ENCODE measurements at regions not wholly inside any gene's neighbourhood (a gene's known extent, or its start where the extent isn't known, plus 50 kb on each side); places are given as distances from the start of the nearest gene placed in this dataset.

GRCh38 chr5:103780794-103781193, 218.2 kb upstream of the NUDT12 start:
- H3K4me3 ChIP-seq (ENCODE audit: low read depth, low read length), result no peak overlapping the region
- TF ChIP-seq CTCF (IDR thresholded peaks at IDR 0.05; ENCODE audit: low read depth, low read length, missing control alignments), result no peak
- in situ Hi-C loops (cut with HindIII; ENCODE audit: low sequenced_read_pairs), result no loop called here
- DNase-seq (ENCODE audit: low read depth), result no peak

GRCh38 chr5:103774721-103775120, 212.1 kb upstream of the NUDT12 start:
- H3K4me3 ChIP-seq (ENCODE audit: low read depth, low read length), result no peak overlapping the region
- no peak for TF ChIP-seq CTCF (IDR thresholded peaks at IDR 0.05; ENCODE audit: low read depth, low read length, missing control alignments)
- no peak for DNase-seq (ENCODE audit: low read depth)
- in situ Hi-C loops (cut with HindIII; ENCODE audit: low sequenced_read_pairs), result no loop called here

- in situ Hi-C loops (cut with HindIII; ENCODE audit: low sequenced_read_pairs), result no loop called here
- no peak for TF ChIP-seq CTCF (IDR thresholded peaks at IDR 0.05; ENCODE audit: low read depth, low read length, missing control alignments)
- H3K4me3 ChIP-seq (ENCODE audit: low read depth, low read length), result no peak overlapping the region
- no peak for DNase-seq (ENCODE audit: low read depth)
Observed at GRCh38 chr5:103772248-103772647, 209.7 kb upstream of the NUDT12 start.

- TF ChIP-seq CTCF (IDR thresholded peaks at IDR 0.05; ENCODE audit: low read depth, low read length, missing control alignments), result no peak
- H3K4me3 ChIP-seq (ENCODE audit: low read depth, low read length), result no peak overlapping the region
- no peak for DNase-seq (ENCODE audit: low read depth)
- in situ Hi-C loops (cut with HindIII; ENCODE audit: low sequenced_read_pairs), result no loop called here
Observed at GRCh38 chr5:103764403-103764802, 201.8 kb upstream of the NUDT12 start.

GRCh38 chr5:103758996-103759395, 196.4 kb upstream of the NUDT12 start:
- TF ChIP-seq CTCF (IDR thresholded peaks at IDR 0.05; ENCODE audit: low read depth, low read length, missing control alignments), result no peak
- in situ Hi-C loops (cut with HindIII; ENCODE audit: low sequenced_read_pairs), result no loop called here
- no peak overlapping the region for H3K4me3 ChIP-seq (ENCODE audit: low read depth, low read length)
- no peak for DNase-seq (ENCODE audit: low read depth)

- no peak for TF ChIP-seq CTCF (IDR thresholded peaks at IDR 0.05; ENCODE audit: low read depth, low read length, missing control alignments)
- no peak for DNase-seq (ENCODE audit: low read depth)
- H3K4me3 ChIP-seq (ENCODE audit: low read depth, low read length), result no peak overlapping the region
- in situ Hi-C loops (cut with HindIII; ENCODE audit: low sequenced_read_pairs), result no loop called here
Observed at GRCh38 chr5:103755974-103756373, 193.4 kb upstream of the NUDT12 start.
